ENCODE measurements at regions not wholly inside any gene's neighbourhood (a gene's known extent, or its start where the extent isn't known, plus 50 kb on each side); places are given as distances from the start of the nearest gene placed in this dataset.

- no peak for TF ChIP-seq POLR2A (IDR thresholded peaks at IDR 0.05)
- TF ChIP-seq EP300 (IDR thresholded peaks at IDR 0.05): no peak
- no peak for TF ChIP-seq POLR2AphosphoS5 (IDR thresholded peaks at IDR 0.05)
- no peak for TF ChIP-seq CTCF (IDR thresholded peaks at IDR 0.05)
- ATAC-seq (ENCODE audit: low FRiP score in 2 of 2) (no peak), DNase-seq (no peak)
- Histone ChIP-seq H3K27ac (no peak overlapping the region), H3K9me3 (no peaks in the 10 kb centered on the region), H3K4me3 (no peak overlapping the region), H3K27me3 (no peaks in the 10 kb centered on the region), H3K36me3 (no peaks in the 10 kb centered on the region), H3K4me1 (no peaks in the 10 kb centered on the region)
- 58 to 59% methylated on average over 4 of the region's 4 CpGs for WGBS, 2 donors
These were observed 1358.7 kb upstream of the SORCS1 start for GRCh38 chr10:108523016-108523800.

- no peaks in the 10 kb centered on the region for H3K27me3 ChIP-seq
- no peak overlapping the region for H3K4me3 ChIP-seq
- H3K36me3 ChIP-seq: no peaks in the 10 kb centered on the region
- ATAC-seq (ENCODE audit: low FRiP score in 2 of 2): no peak
- no peak for DNase-seq
- TF ChIP-seq EP300 (IDR thresholded peaks at IDR 0.05) (no peak), POLR2A (IDR thresholded peaks at IDR 0.05) (no peak), POLR2AphosphoS5 (IDR thresholded peaks at IDR 0.05) (no peak), CTCF (IDR thresholded peaks at IDR 0.05) (no peak)
- H3K4me1 ChIP-seq: no peaks in the 10 kb centered on the region
- WGBS, 2 donors: 38 to 46% methylated on average over 8 of the region's 8 CpGs
- no peaks in the 10 kb centered on the region for H3K9me3 ChIP-seq
- H3K27ac ChIP-seq: no peak overlapping the region
These were observed 1357.5 kb upstream of the SORCS1 start for GRCh38 chr10:108521827-108522492.

- no peak for DNase-seq
- no peak for ATAC-seq (ENCODE audit: low FRiP score in 2 of 2)
- WGBS, 2 donors: 79 to 80% methylated on average over 2 of the region's 2 CpGs
- H3K4me3 ChIP-seq: no peak overlapping the region
- no peaks in the 10 kb centered on the region for H3K36me3 ChIP-seq
- no peaks in the 10 kb centered on the region for H3K27me3 ChIP-seq
- TF ChIP-seq CTCF (IDR thresholded peaks at IDR 0.05): no peak
- TF ChIP-seq POLR2A (IDR thresholded peaks at IDR 0.05): no peak
- TF ChIP-seq POLR2AphosphoS5 (IDR thresholded peaks at IDR 0.05): no peak
- no peak for TF ChIP-seq EP300 (IDR thresholded peaks at IDR 0.05)
- no peaks in the 10 kb centered on the region for H3K4me1 ChIP-seq
- no peaks in the 10 kb centered on the region for H3K9me3 ChIP-seq
- H3K27ac ChIP-seq: no peak overlapping the region
These were observed 1351.3 kb upstream of the SORCS1 start for GRCh38 chr10:108515821-108516220.

- H3K4me1 ChIP-seq: no peaks in the 10 kb centered on the region
- H3K9me3 ChIP-seq: peaks cover 0 to 17% (median 1%) of the 10 kb centered on the region in 4 donors
- H3K36me3 ChIP-seq: no peaks in the 10 kb centered on the region
- H3K27me3 ChIP-seq: no peaks in the 10 kb centered on the region
- H3K27ac ChIP-seq: no peak overlapping the region
- WGBS, 2 donors: 51 to 60% methylated on average over 3 of the region's 3 CpGs
- DNase-seq: no peak
- no peak for ATAC-seq (ENCODE audit: low FRiP score in 2 of 2)
- H3K4me3 ChIP-seq: no peak overlapping the region
- TF ChIP-seq POLR2A (IDR thresholded peaks at IDR 0.05): no peak
- TF ChIP-seq EP300 (IDR thresholded peaks at IDR 0.05): no peak
- TF ChIP-seq POLR2AphosphoS5 (IDR thresholded peaks at IDR 0.05): no peak
- no peak for TF ChIP-seq CTCF (IDR thresholded peaks at IDR 0.05)
These were observed 1335.9 kb upstream of the SORCS1 start for GRCh38 chr10:108500396-108500795.

Measured in upper lobe of left lung (tissue), 6 donors.